NCI-H2196 (cell line): ENCODE measurements at regions not wholly inside any gene's neighbourhood (a gene's known extent, or its start where the extent isn't known, plus 50 kb on each side); places are given as distances from the start of the nearest gene placed in this dataset.
"Not testable (repeated sequence)": the region's sequence is repeated elsewhere in the genome, so short reads cannot be mapped to it uniquely, and the experiment has no call there.

Experiments used
- DNase-seq: peaks from one replicate; lab custom pipeline; 2025; ENCODE audit not compliant: unreplicated experiment; lab: John Stamatoyannopoulos, UW

DNA sequence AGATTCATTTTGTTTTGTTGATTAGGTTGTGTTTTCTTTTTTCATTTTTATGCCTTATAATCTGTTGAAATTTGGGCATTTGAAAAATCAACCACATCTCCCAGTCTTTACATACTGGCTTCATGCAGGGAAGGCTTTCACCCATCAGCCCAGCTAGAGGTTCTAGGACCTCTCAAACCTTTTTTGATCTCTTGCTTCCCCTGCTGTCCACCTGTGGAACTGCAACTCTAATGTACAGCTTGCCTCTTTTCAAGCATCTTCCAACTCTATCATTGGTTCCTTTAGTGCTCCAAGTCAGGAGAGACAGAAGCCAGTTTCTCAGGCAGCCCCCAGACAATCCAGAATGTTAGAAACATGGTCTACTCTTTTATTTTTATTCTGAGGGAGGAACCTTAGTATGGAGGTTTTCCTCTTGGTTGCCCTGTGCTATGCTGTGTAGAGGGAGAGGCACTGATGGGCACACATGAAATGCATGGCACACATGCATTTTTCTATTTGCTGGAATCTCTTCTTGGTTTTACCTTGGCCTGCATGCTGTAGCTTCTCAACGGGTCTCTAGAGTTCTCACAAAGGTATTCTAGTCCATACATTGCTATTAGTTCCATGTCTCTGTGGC, 107.2 kb upstream of the L3MBTL4 start:
- DNase-seq, result peak; percentile 50

DNA sequence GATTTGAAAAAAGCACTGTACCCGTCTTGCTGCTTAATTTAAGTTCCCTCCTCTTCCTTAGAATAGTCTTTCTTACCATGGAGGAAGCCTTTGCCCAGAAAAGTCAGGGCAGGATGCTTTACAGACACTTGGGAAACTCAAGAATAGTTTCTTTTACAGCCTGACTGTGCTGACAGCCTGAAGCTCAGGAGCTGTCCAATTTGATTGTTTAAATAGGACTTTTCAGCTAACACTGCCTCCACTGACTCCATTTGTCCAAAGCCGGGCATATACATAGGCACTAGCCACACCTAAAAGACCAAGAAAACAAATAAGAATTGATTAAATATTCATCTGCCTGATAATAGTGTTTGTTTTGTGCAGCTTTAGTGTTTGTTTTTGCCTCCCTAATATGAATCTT, 110.9 kb upstream of the L3MBTL4 start:
- DNase-seq, result no peak

DNA sequence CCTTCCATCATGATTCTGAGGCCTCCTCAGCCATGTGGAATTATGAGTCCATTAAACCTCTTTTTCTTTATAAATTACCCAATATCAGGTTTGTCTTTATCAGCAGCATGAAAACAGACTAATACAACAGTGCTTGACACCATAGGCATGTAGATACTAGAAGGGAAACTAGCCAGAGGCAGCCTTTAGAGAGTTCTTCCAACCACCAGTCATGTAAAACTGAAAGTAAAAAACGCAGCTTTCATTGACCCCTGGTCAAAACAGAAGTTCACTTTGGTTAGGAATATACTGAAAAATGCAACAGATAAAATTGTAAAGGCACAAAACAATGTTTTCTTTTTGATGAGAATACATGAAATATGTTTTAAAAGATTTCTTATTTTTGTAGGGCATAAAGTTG, 122.8 kb upstream of the L3MBTL4 start:
- DNase-seq, result no peak

DNA sequence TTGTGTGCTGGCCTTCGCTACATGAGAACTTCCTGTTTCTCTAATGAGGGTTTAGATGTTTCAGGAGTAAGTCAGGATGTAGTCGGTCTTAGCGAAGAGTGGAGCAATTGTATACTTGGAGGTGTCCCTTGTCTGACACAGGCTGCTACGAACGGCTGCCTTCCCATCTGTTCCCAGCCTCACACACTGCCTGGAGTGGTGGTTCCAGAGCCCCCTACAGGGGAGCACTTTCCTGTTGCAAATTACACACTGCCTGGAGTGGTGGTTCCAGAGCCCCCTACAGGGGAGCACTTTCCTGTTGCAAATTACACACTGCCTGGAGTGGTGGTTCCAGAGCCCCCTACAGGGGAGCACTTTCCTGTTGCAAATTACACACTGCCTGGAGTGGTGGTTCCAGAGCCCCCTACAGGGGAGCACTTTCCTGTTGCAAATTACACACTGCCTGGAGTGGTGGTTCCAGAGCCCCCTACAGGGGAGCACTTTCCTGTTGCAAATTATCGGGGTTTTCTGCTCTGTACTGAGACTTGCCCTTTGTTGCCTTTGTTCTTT, 126.5 kb upstream of the L3MBTL4 start:
- DNase-seq, result not testable (repeated sequence)

DNA sequence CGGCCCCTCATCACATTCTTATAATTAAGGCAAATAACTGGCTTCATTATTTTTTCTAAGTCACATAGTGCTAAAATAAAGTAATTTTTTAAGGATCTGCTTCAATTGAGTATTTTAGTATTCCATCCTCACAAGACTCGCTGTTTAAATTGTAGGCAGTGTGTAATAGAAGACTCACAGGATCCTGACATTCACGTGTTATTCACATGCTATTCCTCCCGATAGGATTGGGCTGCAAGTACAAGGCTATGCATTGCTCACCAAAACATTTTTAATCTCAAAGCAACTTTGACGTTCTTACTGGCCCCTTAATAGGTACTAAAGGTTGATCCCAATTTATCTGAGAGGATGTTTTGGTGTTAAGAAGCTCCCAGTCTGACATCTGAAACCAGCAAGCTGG, 127.6 kb upstream of the L3MBTL4 start:
- no peak for DNase-seq

DNA sequence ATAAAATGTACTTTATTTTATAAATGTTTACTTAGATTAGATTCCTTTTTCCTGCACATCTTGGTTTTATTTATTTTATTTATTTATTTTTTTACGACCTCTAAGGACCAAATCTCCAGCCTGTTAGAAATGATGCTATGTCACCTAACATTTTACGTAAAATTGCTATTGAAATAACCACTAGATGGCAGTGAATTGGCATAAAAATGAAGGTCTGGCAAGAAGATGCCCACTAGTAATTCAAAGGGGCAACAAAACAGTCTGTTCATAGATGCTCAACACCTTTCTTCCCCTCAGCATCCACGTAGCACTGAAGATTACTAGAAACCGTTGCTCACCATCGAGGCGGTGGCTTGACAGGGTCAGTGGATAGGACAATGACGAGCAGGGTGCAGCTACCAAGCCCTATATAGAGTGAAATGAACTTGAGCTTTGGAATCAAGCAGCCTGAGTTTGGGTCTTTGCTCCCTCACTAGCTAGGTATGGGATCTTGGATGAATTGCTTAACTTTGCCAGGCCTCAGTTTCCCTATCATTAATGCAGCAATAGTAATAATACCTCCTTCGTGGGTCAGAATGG, 128.7 kb upstream of the L3MBTL4 start:
- DNase-seq, result peak; percentile 33

DNA sequence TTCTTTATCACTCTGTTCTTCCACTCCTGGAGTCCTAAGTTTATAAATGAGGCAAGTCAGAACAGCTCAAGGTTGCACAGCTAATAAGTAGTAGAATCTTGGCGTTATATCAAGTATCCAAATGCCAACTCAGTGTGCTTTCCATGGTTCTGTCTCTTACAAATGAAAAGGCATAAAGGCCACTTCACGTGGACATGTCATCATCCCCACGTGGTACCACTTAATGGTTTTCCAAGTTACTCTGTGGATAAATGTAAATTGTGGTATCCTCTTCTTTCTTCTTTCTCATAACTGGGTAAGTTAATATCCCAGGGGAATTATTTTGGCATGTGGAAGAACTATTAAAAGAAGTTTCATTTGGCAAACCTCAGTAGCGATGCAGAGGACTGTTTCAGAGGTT, 131.5 kb upstream of the L3MBTL4 start:
- no peak for DNase-seq

DNA sequence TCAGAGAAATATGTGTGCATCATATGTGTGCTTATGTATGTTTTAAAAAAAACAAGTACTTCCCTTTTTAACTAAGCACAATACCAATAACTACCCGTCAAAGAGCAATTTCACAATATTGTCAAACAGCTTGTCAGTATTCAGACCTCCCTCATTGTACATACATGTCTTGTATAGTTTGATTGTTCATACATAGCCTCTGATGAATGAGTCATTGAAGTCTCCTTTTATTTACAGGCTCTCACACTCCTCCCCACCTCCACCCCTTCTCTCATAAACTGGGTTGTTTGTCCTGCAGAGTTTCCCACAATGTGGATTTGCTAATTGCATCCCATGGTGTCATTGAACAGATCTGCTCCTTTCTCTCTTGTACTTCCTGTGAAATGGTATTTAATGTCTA, 132.8 kb upstream of the L3MBTL4 start:
- DNase-seq, result no peak

DNA sequence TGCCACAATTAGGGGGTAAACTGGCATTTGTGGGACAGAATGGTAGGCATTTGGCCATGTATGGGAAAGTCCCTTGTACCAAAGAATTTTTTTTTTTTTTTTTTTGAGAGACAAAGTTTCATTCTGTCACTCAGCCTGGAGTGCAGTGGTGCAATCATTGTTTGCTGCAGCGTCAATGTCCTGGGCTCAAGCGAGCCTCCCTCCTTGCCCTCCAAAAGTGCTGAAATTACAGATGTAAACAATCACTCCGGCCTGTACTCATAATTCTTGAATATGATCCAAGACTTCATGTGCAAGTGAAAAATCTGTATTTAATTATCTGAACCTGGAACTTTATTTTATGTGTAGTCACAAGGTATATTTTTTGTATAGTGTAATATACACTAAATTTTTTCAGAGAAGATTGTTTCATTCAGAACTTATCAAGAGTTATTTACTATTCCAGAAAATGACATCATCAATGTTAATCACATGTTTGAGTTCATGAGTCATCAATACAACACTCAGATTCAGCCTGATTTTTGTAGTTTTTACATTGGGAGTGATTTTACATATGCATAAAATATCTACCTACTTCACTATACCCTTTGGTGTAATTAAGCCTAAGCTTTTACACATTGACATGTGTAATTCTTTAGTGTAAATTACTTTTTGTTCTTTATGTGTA, 138.7 kb upstream of the L3MBTL4 start:
- no peak for DNase-seq

DNA sequence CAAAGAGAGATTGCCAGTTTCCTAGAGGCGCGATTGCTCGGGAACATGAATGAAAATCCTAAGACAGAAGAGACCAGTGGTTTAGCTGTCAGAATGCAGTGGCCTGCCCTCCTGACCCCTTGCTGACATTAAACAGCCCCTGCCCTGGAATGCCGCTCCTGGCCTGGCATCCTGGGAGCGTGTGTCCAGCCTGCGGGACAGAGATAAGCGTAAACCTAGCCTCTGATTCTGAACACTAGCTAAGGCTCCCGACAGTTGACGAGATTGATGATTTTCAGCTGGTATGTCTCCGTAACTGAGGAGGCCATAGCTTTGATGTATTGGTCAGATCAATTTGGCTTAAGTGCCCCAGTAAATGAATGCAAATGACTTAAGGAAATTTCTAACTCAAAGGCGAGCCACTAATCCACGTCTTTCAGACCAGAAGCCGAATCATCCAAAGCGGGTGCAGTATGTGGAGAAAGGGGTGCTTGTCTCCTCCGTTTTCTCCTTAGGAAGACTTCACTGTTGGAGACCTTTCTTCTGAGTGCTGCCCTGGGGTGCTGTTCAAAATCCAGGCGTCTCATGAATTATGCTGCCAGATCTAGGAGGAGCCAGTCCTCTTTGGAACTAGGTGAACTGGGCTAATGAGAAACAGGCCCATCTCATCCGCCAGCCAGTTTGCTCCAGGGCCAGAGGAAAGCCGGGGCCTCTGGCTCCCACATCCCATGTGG, 142.5 kb upstream of the L3MBTL4 start:
- DNase-seq, result no peak

DNA sequence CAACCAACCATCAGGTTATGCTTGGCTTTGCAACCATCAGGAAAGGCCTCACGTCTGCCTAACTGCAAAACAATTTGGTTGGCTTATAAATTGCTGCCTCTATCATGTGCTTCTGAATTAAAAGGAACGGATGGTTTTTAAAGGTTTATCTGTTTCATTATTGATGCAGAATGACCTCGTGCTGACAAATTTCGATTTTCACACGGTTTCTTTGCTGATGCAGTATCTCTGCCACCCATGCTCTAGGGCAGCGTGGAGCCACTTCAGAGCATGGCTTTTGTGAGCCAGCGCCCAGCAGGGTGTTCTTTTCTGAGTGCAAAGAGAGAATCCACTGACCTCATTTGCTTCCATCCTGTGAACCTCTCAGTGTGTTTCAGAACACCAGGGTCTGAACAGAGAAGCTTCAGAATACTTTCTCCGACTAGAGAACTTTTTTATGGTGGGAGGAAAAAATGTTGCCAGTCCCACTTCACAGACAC, 143.1 kb upstream of the L3MBTL4 start:
- DNase-seq, result no peak

DNA sequence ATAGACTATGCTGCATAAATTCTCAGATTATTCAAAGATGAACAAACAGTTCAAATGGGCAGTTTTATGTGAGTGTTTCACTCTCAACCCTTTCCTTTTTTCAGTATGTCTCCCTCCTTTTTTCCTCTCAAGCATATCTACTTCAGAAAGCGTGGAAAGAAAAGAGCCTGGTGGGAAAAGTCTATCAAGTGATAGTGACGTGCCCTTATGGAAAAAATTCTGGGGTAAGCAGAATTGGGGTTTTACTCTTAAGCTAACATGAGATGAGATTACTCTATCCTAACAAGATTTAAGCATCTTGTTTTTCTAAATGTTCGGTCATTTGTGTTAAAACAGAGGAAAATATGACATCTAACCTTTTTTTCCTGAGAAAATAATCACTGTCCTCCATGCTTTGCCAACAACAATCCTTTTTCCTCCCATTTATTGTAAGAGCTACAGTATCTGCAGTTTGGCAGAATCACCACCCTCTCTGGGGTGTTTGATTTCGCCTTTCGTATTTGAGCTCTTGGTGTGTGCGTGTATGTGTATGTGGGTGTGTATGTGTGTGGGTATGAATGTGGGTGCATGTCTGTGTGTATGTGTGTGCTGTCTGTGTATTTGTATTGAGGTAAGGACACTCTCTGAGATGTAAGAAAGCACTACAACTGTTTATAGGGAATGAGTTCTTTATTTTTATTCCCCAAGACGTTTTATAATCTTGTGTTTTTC, 143.9 kb upstream of the L3MBTL4 start:
- no peak for DNase-seq

DNA sequence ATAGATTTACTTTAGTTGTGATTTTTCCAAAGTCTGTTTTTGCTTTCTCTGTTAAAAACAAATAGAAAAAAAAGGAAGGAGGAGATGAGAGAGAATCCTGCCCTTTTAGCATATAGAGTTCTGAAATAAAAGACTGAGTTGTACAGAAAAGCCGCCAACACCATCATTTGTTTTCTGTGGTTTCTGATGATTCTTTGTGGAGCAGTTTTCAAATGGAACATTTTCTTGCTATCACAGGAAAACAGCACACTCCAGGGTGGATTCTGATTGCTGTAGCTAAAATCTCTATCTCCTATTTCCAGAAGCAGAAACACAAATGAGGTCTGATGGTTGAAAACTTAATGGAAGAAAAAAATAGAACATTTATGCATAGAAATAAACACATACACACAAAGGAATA, 144.6 kb upstream of the L3MBTL4 start:
- no peak for DNase-seq

DNA sequence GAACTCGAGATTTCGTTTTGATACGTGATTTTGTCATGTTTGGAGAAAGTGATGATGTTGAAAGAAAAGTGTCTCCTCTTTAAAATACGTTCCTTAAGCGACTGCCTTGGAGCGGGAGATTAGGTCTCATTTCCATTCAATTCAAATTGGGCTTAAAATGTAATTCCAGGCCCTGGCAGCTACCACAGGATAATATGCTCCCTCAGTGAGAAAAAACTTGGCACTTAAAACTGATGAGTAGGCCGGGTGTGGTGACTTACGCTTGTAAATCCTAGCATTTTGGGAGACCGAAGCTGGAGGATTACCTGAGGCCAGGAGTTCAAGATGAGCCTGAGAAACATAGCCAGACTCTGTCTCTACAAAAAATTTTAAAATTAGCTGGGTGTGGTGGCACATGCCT, 146.3 kb upstream of the L3MBTL4 start:
- DNase-seq, result no peak

DNA sequence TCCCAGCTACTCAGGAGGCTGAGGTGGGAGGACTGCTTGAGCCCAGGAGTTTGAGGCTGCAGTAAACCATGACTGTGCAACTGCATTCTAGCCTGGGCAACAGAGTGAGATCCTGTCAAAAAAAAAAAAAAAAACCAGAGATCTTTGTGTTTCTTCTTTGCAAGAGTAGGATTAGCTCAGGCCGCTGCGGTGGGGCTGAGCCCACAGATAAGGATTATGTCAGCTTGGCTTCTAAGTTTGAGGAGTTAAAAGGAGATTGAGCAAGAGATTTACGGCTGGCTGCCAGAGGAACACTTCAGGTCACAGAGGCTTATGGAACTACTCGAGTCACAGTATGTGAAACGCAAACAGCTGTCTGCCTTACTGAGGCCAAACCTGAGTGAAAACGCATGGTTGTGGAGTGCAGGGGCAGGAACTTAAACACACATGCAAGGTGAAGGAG, 146.7 kb upstream of the L3MBTL4 start:
- DNase-seq, result no peak

DNA sequence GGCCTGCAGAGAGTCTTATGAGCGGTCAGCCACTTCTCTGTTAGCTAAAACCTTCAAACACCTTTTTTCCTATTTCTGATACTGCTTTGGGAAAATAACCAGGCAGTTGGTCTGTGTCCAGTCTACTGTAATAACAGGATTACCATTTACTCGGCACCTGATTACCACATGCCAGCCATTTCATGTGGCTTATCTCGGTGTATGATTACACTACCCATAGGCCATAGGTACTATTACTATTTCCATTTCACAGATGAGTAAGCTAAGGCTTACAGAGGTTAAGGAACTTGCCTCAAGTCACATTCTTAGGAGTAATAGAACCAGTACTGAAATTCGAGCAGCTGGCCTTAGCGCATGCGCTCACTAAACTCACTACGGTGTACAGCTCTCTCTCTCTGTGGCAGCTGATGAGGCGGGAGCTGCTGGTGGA, 147.2 kb upstream of the L3MBTL4 start:
- DNase-seq, result no peak

DNA sequence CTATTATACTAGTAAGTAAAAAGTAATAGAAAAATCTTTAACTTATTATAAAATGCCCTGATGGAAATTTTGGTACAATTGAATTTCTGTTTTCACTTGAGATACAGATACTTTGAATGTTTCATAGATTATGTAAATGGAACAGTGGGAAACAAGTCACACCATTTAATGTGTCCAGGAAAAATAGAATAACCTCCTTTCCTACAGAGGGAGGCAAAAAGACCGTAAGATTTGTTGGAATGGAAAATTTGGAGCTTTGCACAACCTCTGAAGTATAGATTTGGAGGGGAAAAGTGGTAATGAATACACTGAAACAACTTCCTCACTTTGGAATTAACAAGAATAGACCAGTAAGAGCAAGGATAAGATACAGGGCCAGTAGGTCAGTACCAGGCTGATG, 149.2 kb upstream of the L3MBTL4 start:
- DNase-seq, result no peak

DNA sequence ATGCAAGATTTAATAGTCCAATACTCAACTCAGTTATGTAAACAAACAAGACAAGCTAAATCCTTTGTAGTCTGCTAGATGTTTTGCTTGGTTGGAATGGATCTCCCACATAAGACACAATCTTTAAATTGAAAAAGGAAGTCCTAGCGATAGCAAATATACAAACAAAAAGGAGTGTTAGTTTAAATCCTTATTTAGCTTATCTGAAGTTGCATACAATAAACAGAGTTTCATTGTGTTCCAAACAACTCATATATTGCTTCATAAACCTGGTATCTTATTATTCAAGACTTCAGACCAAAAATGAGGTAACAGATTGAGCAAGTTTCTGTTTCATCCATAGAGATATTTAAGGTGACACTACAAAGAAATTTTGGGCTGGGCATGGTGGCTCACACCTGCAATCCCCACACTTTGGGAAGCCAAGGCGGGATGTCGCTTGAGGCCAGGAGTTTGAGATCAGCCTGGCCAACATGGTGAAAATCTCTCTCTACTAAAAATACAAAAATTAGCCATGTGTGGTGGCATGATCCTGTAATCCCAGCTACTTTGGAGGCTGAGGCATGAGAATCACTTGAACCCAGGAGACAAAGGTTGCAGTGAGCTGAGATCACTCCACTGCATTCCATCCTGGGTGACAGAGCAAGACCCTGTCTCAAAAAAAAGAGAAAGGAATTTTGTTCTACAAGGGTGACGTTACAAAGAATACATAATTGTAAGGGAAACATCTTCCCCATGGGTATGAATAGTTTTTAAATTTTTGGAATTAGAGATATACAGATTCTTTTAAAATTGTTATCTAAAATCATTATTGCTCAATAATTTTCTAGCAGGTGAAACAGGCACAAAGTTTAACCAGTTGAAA, 150.5 kb upstream of the L3MBTL4 start:
- DNase-seq, result no peak

DNA sequence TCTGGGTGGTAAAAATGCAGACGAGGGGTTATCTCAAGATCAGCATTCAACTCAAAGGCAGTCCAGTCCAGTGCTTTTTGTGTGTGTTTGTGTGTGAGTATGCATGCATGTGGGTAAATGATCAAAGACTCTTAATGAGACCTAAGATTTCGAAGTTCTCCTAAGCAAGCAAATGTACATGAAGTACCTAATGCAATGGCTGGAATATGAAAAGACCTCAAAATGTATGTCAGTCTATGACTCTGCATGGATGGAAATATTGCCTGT, 151.0 kb upstream of the L3MBTL4 start:
- DNase-seq, result no peak

DNA sequence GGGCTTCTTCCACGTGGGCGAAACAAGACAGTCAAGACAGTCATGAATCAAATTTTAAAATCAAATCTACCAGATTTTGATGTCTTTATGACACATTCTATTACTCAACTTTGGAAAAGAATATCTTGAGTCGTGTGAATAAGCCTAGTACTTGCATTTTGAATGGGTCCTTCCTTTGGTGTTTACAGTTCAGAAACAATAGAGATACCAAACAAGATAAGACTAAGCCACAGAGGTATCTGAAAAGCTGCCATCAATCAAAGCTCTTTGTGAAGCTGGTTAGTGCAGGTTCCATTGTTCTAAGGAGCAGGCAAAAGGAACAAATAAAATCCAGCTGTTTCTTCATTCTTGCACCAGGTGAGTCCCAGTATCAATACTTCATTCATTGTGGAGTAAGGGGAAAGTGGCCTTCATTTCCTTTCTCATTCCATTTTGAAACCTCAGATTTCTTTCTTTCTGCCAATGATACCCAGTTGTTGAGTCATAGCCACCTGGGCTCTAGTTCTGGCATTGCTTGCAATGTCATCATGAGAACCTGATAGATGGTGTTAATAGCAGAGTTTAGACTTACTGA, 151.7 kb upstream of the L3MBTL4 start:
- no peak for DNase-seq
